GM12891 (cell line): ENCODE measurements at regions not wholly inside any gene's neighbourhood (a gene's known extent, or its start where the extent isn't known, plus 50 kb on each side); places are given as distances from the start of the nearest gene placed in this dataset.

Experiments
- DNase-seq: peaks from one replicate; pipeline ENCODE4 v3.0.0; 2011; ENCODE audit warnings: low spot score; ENCODE audit not compliant: insufficient read length
- FAIRE-seq: peaks from 2 replicates; lab custom pipeline; 2011; peaks lifted over from hg19 to GRCh38; lab: Jason Lieb, UNC
- PAX5 ChIP-seq: IDR thresholded peaks from 2 replicates; pipeline ENCODE4 v1.6.1; 2011; ENCODE audit warnings: low read length, moderate library complexity, mild to moderate bottlenecking; ENCODE audit not compliant: insufficient read depth, severe bottlenecking
- POLR2A ChIP-seq: IDR thresholded peaks from 2 replicates; pipeline ENCODE4 v1.6.1; 2011; ENCODE audit warnings: low read depth, low read length, control low read depth
- POLR2AphosphoS5 ChIP-seq: IDR thresholded peaks from 2 replicates; pipeline ENCODE4 v1.6.1; 2011; ENCODE audit warnings: low read depth, low read length, control low read depth
- POU2F2 ChIP-seq: IDR thresholded peaks from 2 replicates; pipeline ENCODE4 v1.6.1; 2011; ENCODE audit warnings: low read depth, mild to moderate bottlenecking, control low read depth, low read length, moderate library complexity
- SPI1 ChIP-seq: IDR thresholded peaks from 2 replicates; pipeline ENCODE4 v1.6.1; 2011; ENCODE audit warnings: low read depth, low read length, control low read depth
- TAF1 ChIP-seq: IDR thresholded peaks from 2 replicates; pipeline ENCODE4 v1.6.1; 2011; ENCODE audit warnings: low read depth, low read length, control low read depth

DNA sequence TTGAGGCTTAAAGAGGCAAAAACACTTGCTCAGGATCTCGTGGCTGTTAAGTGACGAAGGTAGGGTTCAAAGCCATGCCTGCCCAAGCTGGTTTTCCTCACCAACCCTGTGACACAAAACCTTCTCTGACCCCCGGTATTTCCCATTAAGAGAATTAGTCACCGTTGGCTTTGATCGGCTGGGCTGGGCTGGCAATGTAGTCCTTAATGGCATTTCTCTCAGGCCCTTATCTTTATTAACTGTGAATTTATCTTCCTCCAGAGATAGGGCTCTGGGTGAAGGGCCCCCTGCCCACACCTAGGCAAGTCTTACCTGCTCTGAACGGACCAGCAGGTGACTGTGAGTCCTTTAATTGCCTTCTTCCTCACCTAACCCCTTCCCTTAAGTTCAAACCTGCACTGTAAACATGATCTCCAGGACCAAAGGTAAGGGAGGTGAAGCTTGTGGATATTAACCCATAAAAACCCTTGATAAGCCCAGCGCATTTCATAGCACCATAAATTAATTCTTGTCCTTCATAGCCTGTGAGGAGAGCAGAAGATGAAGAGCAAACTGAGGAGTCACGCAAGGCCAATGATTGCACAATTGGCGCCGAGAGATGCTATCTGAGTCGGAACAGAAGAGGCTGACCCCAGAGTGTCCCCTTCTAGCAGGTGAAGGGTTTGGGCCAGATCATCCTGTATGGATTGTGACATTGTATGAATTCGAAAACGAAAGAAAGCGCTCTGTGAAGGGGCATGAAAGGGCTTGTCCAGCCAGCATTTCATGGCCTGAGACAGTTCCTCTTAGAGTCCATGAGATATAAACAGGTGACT, 790.8 kb upstream of the TBX3 start:
- DNase-seq (no peak), FAIRE-seq (no peak)
- TF ChIP-seq SPI1 (no peak), POLR2AphosphoS5 (no peak)

GRCh38 chr12:115473257-115473956, 789.4 kb upstream of the TBX3 start:
- FAIRE-seq (no peak), DNase-seq (no peak)
- TF ChIP-seq POU2F2 (no peak), TAF1 (no peak), POLR2AphosphoS5 (no peak), SPI1 (no peak), PAX5 (no peak), POLR2A (no peak)

DNA sequence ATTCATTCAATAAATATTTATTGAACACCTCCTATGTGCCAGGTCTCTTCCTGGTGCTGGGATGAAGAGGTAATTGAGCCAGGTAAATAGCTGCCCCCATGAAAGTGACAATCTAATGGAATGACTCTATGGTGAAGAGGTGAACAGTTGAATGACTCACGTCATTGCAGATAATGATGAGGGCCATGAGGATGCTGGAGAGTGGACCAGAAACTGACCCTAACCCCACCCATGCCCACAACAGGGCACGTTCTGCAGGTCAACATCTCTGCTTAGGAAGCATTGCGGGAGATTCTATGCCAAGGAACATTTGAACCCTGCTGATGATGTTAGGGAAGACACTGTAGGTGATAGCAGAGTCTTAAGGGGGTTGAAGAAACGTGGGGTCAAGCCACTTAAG, 788.9 kb upstream of the TBX3 start:
- TF ChIP-seq SPI1 (no peak), TAF1 (no peak), PAX5 (no peak), POLR2AphosphoS5 (no peak), POLR2A (no peak), POU2F2 (no peak)
- FAIRE-seq (no peak), DNase-seq (no peak)

- FAIRE-seq (no peak), DNase-seq (no peak)
- TF ChIP-seq TAF1 (no peak), POU2F2 (no peak), SPI1 (no peak), PAX5 (no peak), POLR2AphosphoS5 (no peak), POLR2A (no peak)
Measured at GRCh38 chr12:115470977-115471376, 787.0 kb upstream of the TBX3 start.

- TF ChIP-seq POLR2AphosphoS5 (no peak), PAX5 (no peak), POLR2A (no peak), SPI1 (no peak), TAF1 (no peak), POU2F2 (no peak)
- FAIRE-seq (no peak), DNase-seq (no peak)
Measured at GRCh38 chr12:115470526-115470925, 786.6 kb upstream of the TBX3 start.

GRCh38 chr12:115468087-115468510, 784.1 kb upstream of the TBX3 start:
- DNase-seq = no peak
- no peak for FAIRE-seq
- TF ChIP-seq SPI1 (no peak), POLR2AphosphoS5 (no peak), POLR2A (no peak), PAX5 (no peak), TAF1 (no peak), POU2F2 (no peak)

DNA sequence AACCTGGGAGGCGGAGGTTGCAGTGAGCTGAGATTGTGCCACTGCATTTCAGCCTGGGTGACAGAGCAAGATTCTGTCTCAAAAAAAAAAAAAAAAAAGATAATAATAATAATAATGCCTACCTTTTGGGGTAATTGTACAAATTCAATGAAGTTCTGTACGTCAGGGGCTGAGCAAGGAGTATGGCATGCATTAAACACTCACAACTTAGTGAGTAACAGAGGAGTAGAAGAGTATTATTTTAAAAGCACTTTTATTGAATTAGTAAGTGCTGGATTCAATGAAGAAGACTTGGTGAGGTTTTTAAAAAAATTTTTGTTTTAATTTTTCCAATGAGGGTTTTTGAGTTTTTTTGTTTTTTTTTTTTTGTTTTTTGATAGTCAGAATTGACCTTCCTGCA, 783.6 kb upstream of the TBX3 start:
- no peak for FAIRE-seq
- DNase-seq = no peak
- TF ChIP-seq POU2F2 = no peak
- TF ChIP-seq POLR2AphosphoS5 = no peak
- TF ChIP-seq TAF1 = no peak
- no peak for TF ChIP-seq POLR2A
- TF ChIP-seq PAX5 = no peak
- no peak for TF ChIP-seq SPI1

DNA sequence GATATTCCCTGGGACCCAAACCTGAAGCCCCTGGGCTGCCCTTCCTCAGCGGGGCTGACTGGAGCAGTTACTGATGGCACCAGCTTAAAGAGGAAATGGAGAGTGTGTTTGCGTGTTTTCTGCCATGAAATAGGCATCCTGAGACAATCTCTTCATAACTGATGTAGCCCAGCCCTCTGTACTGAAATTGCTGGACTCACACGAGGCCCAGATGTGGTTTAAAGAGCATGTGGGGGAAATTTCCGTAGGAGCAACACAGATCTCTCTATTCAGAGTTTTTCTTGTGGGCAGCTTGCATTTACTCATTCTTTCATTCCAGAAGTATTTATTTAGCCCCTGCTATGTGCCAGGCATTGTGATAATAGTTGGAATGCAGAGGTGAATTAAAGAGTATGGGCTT, 782.1 kb upstream of the TBX3 start:
- DNase-seq (no peak), FAIRE-seq (no peak)
- TF ChIP-seq PAX5 = no peak
- TF ChIP-seq TAF1 = no peak
- no peak for TF ChIP-seq SPI1
- TF ChIP-seq POLR2AphosphoS5 = no peak
- TF ChIP-seq POU2F2 = no peak
- no peak for TF ChIP-seq POLR2A

GRCh38 chr12:115464661-115465060, 780.7 kb upstream of the TBX3 start:
- FAIRE-seq (no peak), DNase-seq (no peak)
- TF ChIP-seq PAX5 (no peak), SPI1 (no peak), POU2F2 (no peak), TAF1 (no peak), POLR2A (no peak), POLR2AphosphoS5 (no peak)

- TF ChIP-seq SPI1 (no peak), TAF1 (no peak), POLR2AphosphoS5 (no peak), POLR2A (no peak), PAX5 (no peak), POU2F2 (no peak)
Measured at GRCh38 chr12:115464111-115464581, 780.2 kb upstream of the TBX3 start.

More at GRCh38 chr12:115464111-115464581, 780.2 kb upstream of the TBX3 start:
- DNase-seq (no peak), FAIRE-seq (no peak)
